ENCODE measurements at regions not wholly inside any gene's neighbourhood (a gene's known extent, or its start where the extent isn't known, plus 50 kb on each side); places are given as distances from the start of the nearest gene placed in this dataset.
A peak's percentile ranks its signal among the peaks of the same experiment; 100 is the strongest.

- Histone ChIP-seq H3K27me3 (ENCODE audit: insufficient read depth, low read length) (peaks cover 4% of the 10 kb centered on the region), H3K9me3 (ENCODE audit: low read depth, low read length) (no peaks in the 10 kb centered on the region), H3K27ac (ENCODE audit: low read depth, low read length) (no peak overlapping the region), H4K20me1 (ENCODE audit: insufficient read depth, low read length) (no peaks in the 10 kb centered on the region), H3K79me2 (ENCODE audit: insufficient read depth, low read length) (no peaks in the 10 kb centered on the region), H2AFZ (ENCODE audit: low read length) (no peak overlapping the region), H3K4me3 (ENCODE audit: insufficient read depth, low read length) (no peak overlapping the region), H3K4me1 (ENCODE audit: insufficient read depth, low read length) (no peaks in the 10 kb centered on the region), H3K36me3 (ENCODE audit: insufficient read depth, low read length) (no peaks in the 10 kb centered on the region), H3K4me2 (ENCODE audit: insufficient read depth, low read length) (no peak overlapping the region)
- no peak for DNase-seq (ENCODE audit: insufficient read length, low spot score, missing footprints)
- TF ChIP-seq CTCF (IDR thresholded peaks at IDR 0.05; ENCODE audit: extremely low read depth, low read depth, low read length), result peak; percentile 23
These were observed 501.7 kb downstream of the ARHGEF28 start for GRCh38 chr5:74127381-74128320.

- no peak overlapping the region for H3K4me2 ChIP-seq (ENCODE audit: insufficient read depth, low read length)
- no peak for TF ChIP-seq CTCF (IDR thresholded peaks at IDR 0.05; ENCODE audit: extremely low read depth, low read depth, low read length)
- no peaks in the 10 kb centered on the region for H3K36me3 ChIP-seq (ENCODE audit: insufficient read depth, low read length)
- H3K4me1 ChIP-seq (ENCODE audit: insufficient read depth, low read length), result no peaks in the 10 kb centered on the region
- DNase-seq (ENCODE audit: insufficient read length, low spot score, missing footprints), result no peak
- H3K9me3 ChIP-seq (ENCODE audit: low read depth, low read length), result no peaks in the 10 kb centered on the region
- H3K27me3 ChIP-seq (ENCODE audit: insufficient read depth, low read length), result peaks cover 4% of the 10 kb centered on the region
- H4K20me1 ChIP-seq (ENCODE audit: insufficient read depth, low read length), result no peaks in the 10 kb centered on the region
- H3K27ac ChIP-seq (ENCODE audit: low read depth, low read length), result no peak overlapping the region
- H2AFZ ChIP-seq (ENCODE audit: low read length), result no peak overlapping the region
- H3K79me2 ChIP-seq (ENCODE audit: insufficient read depth, low read length), result no peaks in the 10 kb centered on the region
- no peak overlapping the region for H3K4me3 ChIP-seq (ENCODE audit: insufficient read depth, low read length)
These were observed 500.3 kb downstream of the ARHGEF28 start for GRCh38 chr5:74126294-74126693.

- Histone ChIP-seq H3K9me3 (ENCODE audit: low read depth, low read length) (no peaks in the 10 kb centered on the region), H2AFZ (ENCODE audit: low read length) (no peak overlapping the region), H3K4me1 (ENCODE audit: insufficient read depth, low read length) (no peaks in the 10 kb centered on the region), H3K79me2 (ENCODE audit: insufficient read depth, low read length) (no peaks in the 10 kb centered on the region), H3K36me3 (ENCODE audit: insufficient read depth, low read length) (no peaks in the 10 kb centered on the region), H3K27ac (ENCODE audit: low read depth, low read length) (no peak overlapping the region), H3K4me2 (ENCODE audit: insufficient read depth, low read length) (no peak overlapping the region), H4K20me1 (ENCODE audit: insufficient read depth, low read length) (no peaks in the 10 kb centered on the region), H3K27me3 (ENCODE audit: insufficient read depth, low read length) (peaks cover 4% of the 10 kb centered on the region), H3K4me3 (ENCODE audit: insufficient read depth, low read length) (no peak overlapping the region)
- no peak for DNase-seq (ENCODE audit: insufficient read length, low spot score, missing footprints)
- TF ChIP-seq CTCF (IDR thresholded peaks at IDR 0.05; ENCODE audit: extremely low read depth, low read depth, low read length), result no peak
These were observed 498.8 kb downstream of the ARHGEF28 start for GRCh38 chr5:74124826-74125225.

DNA sequence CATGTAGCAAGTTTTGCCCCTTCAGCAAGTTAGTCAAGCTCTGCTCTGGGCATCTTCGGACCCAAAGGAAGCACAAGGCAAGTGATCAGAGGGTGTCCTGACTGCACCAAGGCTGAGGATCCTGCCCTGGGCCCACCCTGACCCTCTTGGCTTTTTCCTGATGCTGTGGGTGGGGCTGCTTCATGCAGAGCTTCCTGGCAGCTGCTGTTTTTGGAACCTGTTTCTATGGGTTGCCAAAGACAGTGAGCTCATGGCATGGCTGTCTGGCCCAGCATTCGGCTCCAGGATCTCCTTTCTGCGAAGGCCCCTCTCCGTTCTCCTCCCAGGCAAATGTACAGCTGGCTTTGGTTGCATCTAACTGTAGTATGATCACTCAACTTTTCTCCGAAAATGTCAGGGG, 497.9 kb downstream of the ARHGEF28 start:
- Histone ChIP-seq H3K36me3 (ENCODE audit: insufficient read depth, low read length) (no peaks in the 10 kb centered on the region), H3K4me2 (ENCODE audit: insufficient read depth, low read length) (no peak overlapping the region), H3K27me3 (ENCODE audit: insufficient read depth, low read length) (peaks cover 3% of the 10 kb centered on the region), H4K20me1 (ENCODE audit: insufficient read depth, low read length) (no peaks in the 10 kb centered on the region), H3K79me2 (ENCODE audit: insufficient read depth, low read length) (no peaks in the 10 kb centered on the region), H3K27ac (ENCODE audit: low read depth, low read length) (no peak overlapping the region), H3K4me3 (ENCODE audit: insufficient read depth, low read length) (no peak overlapping the region), H3K9me3 (ENCODE audit: low read depth, low read length) (no peaks in the 10 kb centered on the region), H3K4me1 (ENCODE audit: insufficient read depth, low read length) (no peaks in the 10 kb centered on the region), H2AFZ (ENCODE audit: low read length) (no peak overlapping the region)
- no peak for TF ChIP-seq CTCF (IDR thresholded peaks at IDR 0.05; ENCODE audit: extremely low read depth, low read depth, low read length)
- DNase-seq (ENCODE audit: insufficient read length, low spot score, missing footprints), result no peak
